SK-N-SH (cell line): ENCODE measurements at regions not wholly inside any gene's neighbourhood (a gene's known extent, or its start where the extent isn't known, plus 50 kb on each side); places are given as distances from the start of the nearest gene placed in this dataset.

Experiments
- CHD2 ChIP-seq: fragments of 150-350 bp; IDR thresholded peaks from 2 replicates; pipeline ENCODE4 v1.6.1; 2018; ENCODE audit warnings: low read length; ENCODE audit not compliant: partially characterized antibody
- CTCF ChIP-seq: fragments of 200-600 bp; sonication (generic); IDR thresholded peaks from 2 replicates; pipeline ENCODE4 v1.6.1; 2017; ENCODE audit warnings: antibody characterized with exemption, mild to moderate bottlenecking, moderate library complexity
- EZH2phosphoT487 ChIP-seq: fragments of 200-600 bp; sonication (generic); IDR thresholded peaks from 2 replicates; pipeline ENCODE4 v1.6.1; 2017; ENCODE audit warnings: low read depth, mixed run types, mild to moderate bottlenecking, antibody characterized with exemption, moderate library complexity, borderline replicate concordance
- MEF2A ChIP-seq: IDR thresholded peaks from 2 replicates; pipeline ENCODE4 v1.4.0; 2012; ENCODE audit warnings: low read depth, borderline replicate concordance
- NFIC ChIP-seq: IDR thresholded peaks from 2 replicates; pipeline ENCODE4 v1.4.0; 2012; ENCODE audit warnings: borderline replicate concordance
- NRF1 ChIP-seq: IDR thresholded peaks from 2 replicates; pipeline ENCODE4 v1.6.1; 2012; ENCODE audit warnings: low read depth, mild to moderate bottlenecking, low read length
- PBX3 ChIP-seq: IDR thresholded peaks from 2 replicates; pipeline ENCODE4; 2012
- POLR2AphosphoS5 ChIP-seq: IDR thresholded peaks from 2 replicates; pipeline ENCODE4 v1.6.1; 2012; ENCODE audit warnings: low read depth, low read length
- USF2 ChIP-seq: fragments of 150-350 bp; IDR thresholded peaks from 2 replicates; pipeline ENCODE4 v1.6.1; 2017; ENCODE audit warnings: antibody characterized with exemption, low read length, low read depth, borderline replicate concordance
- YY1 ChIP-seq: IDR thresholded peaks from 2 replicates; pipeline ENCODE4 v1.4.0; 2012; ENCODE audit warnings: low read depth, mild to moderate bottlenecking

DNA sequence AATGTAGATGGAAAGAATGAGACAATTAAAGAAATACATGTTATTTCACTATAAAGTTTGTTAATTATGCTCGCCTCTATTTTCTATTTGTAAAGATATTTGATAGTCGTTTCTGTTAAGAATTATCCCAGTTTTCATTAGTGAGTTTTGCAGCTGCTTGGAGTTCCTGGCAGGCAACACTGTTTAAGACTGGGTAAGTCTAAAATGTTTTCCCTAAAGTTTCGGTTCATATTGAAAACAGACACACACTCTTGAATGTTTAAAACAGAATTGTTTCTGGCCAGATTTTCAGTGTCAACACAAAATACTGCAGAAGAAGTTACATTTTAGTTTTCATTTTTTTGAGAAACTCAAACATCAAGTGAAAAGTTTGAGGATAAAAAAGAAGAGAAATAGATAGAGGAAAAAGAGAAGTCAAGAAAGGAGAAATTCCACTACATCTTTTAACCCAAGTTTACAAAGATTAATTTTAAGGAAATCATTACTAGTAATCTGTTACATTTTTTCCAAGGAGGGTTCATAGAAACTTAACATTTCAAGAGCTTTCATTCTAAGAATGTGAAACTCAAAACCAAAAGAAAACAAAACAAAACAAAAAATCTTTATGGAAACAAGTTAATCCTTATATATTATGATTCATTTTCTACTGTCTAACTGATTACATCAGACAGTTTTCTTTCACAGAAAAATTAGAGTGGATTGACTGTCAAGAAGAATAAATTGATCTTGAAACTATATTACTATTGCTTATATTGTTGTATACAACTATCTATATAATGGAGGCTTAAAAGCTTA lies 305.5 kb downstream of the FAT4 start:
- no peak for TF ChIP-seq USF2
- no peak for TF ChIP-seq CTCF
- TF ChIP-seq NRF1, result no peak
- no peak for TF ChIP-seq YY1
- TF ChIP-seq MEF2A, result no peak
- TF ChIP-seq NFIC, result no peak
- no peak for TF ChIP-seq CHD2
- TF ChIP-seq POLR2AphosphoS5, result no peak
- TF ChIP-seq EZH2phosphoT487, result no peak
- no peak for TF ChIP-seq PBX3
